ENCODE measurements at regions not wholly inside any gene's neighbourhood (a gene's known extent, or its start where the extent isn't known, plus 50 kb on each side); places are given as distances from the start of the nearest gene placed in this dataset.
"Not testable (repeated sequence)": the region's sequence is repeated elsewhere in the genome, so short reads cannot be mapped to it uniquely, and the experiment has no call there.

- no peak for DNase-seq
Observed at GRCh38 chr18:55932675-55933074, 344.7 kb upstream of the TCF4 start.

- DNase-seq: no peak
Observed at GRCh38 chr18:55927831-55928230, 339.8 kb upstream of the TCF4 start.

- no peak for DNase-seq
Observed at GRCh38 chr18:55925772-55926171, 337.8 kb upstream of the TCF4 start.

GRCh38 chr18:55920063-55920462 lies 332.1 kb upstream of the TCF4 start:
- DNase-seq: no peak

- no peak for DNase-seq
Observed at GRCh38 chr18:55918444-55918843, 330.5 kb upstream of the TCF4 start.

GRCh38 chr18:55912919-55913318 lies 324.9 kb upstream of the TCF4 start:
- no peak for DNase-seq

- DNase-seq: no peak
Observed at GRCh38 chr18:55912071-55912470, 324.1 kb upstream of the TCF4 start.

GRCh38 chr18:55910296-55910695 lies 322.3 kb upstream of the TCF4 start:
- no peak for DNase-seq

GRCh38 chr18:55908901-55909366 lies 320.9 kb upstream of the TCF4 start:
- DNase-seq: peak; percentile 70

GRCh38 chr18:55907453-55908175 lies 319.6 kb upstream of the TCF4 start:
- DNase-seq: no peak

GRCh38 chr18:55906536-55906935 lies 318.5 kb upstream of the TCF4 start:
- no peak for DNase-seq

GRCh38 chr18:55903911-55904310 lies 315.9 kb upstream of the TCF4 start:
- DNase-seq: no peak

- DNase-seq: no peak
Observed at GRCh38 chr18:55900380-55900779, 312.4 kb upstream of the TCF4 start.

GRCh38 chr18:55897091-55897689 lies 309.2 kb upstream of the TCF4 start:
- DNase-seq: peak; percentile 26

- DNase-seq: no peak
Observed at GRCh38 chr18:55893948-55894347, 306.0 kb upstream of the TCF4 start.

- DNase-seq: not testable (repeated sequence)
Observed at GRCh38 chr18:55892862-55893813, 305.1 kb upstream of the TCF4 start.

GRCh38 chr18:55886886-55887285 lies 298.9 kb upstream of the TCF4 start:
- DNase-seq: no peak

GRCh38 chr18:55884498-55884897 lies 296.5 kb upstream of the TCF4 start:
- DNase-seq: no peak

- DNase-seq: no peak
Observed at GRCh38 chr18:55880617-55881016, 292.6 kb upstream of the TCF4 start.

- no peak for DNase-seq
Observed at GRCh38 chr18:55879331-55879730, 291.3 kb upstream of the TCF4 start.

GRCh38 chr18:55878224-55878623 lies 290.2 kb upstream of the TCF4 start:
- DNase-seq: no peak

- no peak for DNase-seq
Observed at GRCh38 chr18:55877321-55877720, 289.3 kb upstream of the TCF4 start.

GRCh38 chr18:55876254-55876653 lies 288.3 kb upstream of the TCF4 start:
- DNase-seq: no peak

Measured in left kidney (tissue), 1 donor.